K562 (cell line): ENCODE measurements at regions not wholly inside any gene's neighbourhood (a gene's known extent, or its start where the extent isn't known, plus 50 kb on each side); places are given as distances from the start of the nearest gene placed in this dataset.
"Not testable (repeated sequence)": the region's sequence is repeated elsewhere in the genome, so short reads cannot be mapped to it uniquely, and the experiment has no call there.

ENCODE experiments used
- ATAC-seq: fragments of 200-7000 bp; cut with Tn5 transposase; 3 replicates; pipeline ENCODE4 v1.9.1; 2020; ENCODE audit warnings: moderate library complexity
- BruUV-seq: library from RNA; stranded (reverse); fragments of 400-500 nt; replicated peaks from 2 replicates; lab custom pipeline; 2021; lab: Mats Ljungman, UMichigan
- CTCF ChIA-PET: fragments of 300-600 bp; formaldehyde crosslinking; extraction: SDS; loops from one replicate; lab custom pipeline; 2021; ENCODE audit warnings: low intra/inter-chr PET ratio; lab: Yijun Ruan, JAX
- POLR2A ChIA-PET: fragments of 300-600, 350-650 bp; sonication (Branson Sonifier 250); formaldehyde crosslinking; extraction: SDS; loops from one replicate; lab custom pipeline; 2021; ENCODE audit warnings: antibody characterized with exemption, inconsistent platforms; lab: Yijun Ruan, JAX
- DNase-seq, 4 experiments: peaks; one replicate each; pipeline versions ENCODE4 v3.0.0 to v3.0.0-alpha.2; 2011 to 2018; ENCODE audit warnings: low spot score in 3 of 4, mixed read lengths in 3 of 4; ENCODE audit errors: extremely low read depth in 1 of 4
- FAIRE-seq: peaks from 2 replicates; lab custom pipeline; 2011; peaks lifted over from hg19 to GRCh38; lab: Jason Lieb, UNC
- H2AFZ ChIP-seq: 2 replicates; pipeline ENCODE4 v1.6.0; 2011; ENCODE audit warnings: low read depth, low read length, control low read depth, inconsistent platforms
- H3K27ac ChIP-seq: fragments of 200-600 bp; 3 replicates; pipeline ENCODE4 v1.8.0; 2011; ENCODE audit warnings: low read depth, mild to moderate bottlenecking, control low read depth, inconsistent platforms, low read length, moderate library complexity, mixed read lengths; ENCODE audit errors: extremely low read depth
- H3K27me3 ChIP-seq, 2 experiments: fragments of 300-600 bp in 1 of 2; 2 replicates in 1 of 2; 3 replicates in 1 of 2; pipeline versions ENCODE4 v1.6.0 to v1.8.0; 2011; ENCODE audit warnings: inconsistent platforms in 2 of 2, low read length in 2 of 2, mild to moderate bottlenecking in 1 of 2, mixed read lengths in 1 of 2, moderate library complexity in 1 of 2; ENCODE audit not compliant: control insufficient read depth in 2 of 2, insufficient read depth in 2 of 2
- H3K36me3 ChIP-seq: fragments of 300-600 bp; 3 replicates; pipeline ENCODE4 v1.8.0; 2011; ENCODE audit warnings: mild to moderate bottlenecking, low read length, inconsistent platforms; ENCODE audit not compliant: control insufficient read depth, insufficient read depth
- H3K4me1 ChIP-seq, 2 experiments: fragments of 200-600 bp in 1 of 2; replicated peaks in 1 of 2; 2 replicates in 1 of 2; 3 replicates in 1 of 2; pipeline versions ENCODE4 v1.5.1 to v1.8.0; 2011; ENCODE audit warnings: inconsistent platforms in 2 of 2, low read length in 2 of 2, mild to moderate bottlenecking in 1 of 2, mixed read lengths in 1 of 2, moderate library complexity in 1 of 2; ENCODE audit not compliant: control insufficient read depth in 2 of 2, insufficient read depth in 2 of 2
- H3K4me2 ChIP-seq: 2 replicates; pipeline ENCODE4 v1.6.1; 2011; ENCODE audit warnings: low read length, control low read depth, inconsistent platforms, mixed read lengths; ENCODE audit not compliant: insufficient read depth
- H3K4me3 ChIP-seq: fragments of 200-600 bp; sonication (generic), shearing (Covaris generic); 2 replicates; pipeline ENCODE4 v1.5.1; 2016; ENCODE audit warnings: control low read depth, inconsistent platforms
- H3K79me2 ChIP-seq: fragments of 200-600 bp; 3 replicates; pipeline ENCODE4 v1.8.0; 2011; ENCODE audit warnings: low read length, inconsistent platforms; ENCODE audit not compliant: control insufficient read depth, insufficient read depth
- H3K9ac ChIP-seq, 2 experiments: 2 replicates each; pipeline versions ENCODE4 v1.6.0 to v1.6.1; 2011; ENCODE audit warnings: low read depth in 2 of 2, low read length in 2 of 2, control low read depth in 1 of 2, inconsistent platforms in 1 of 2, mild to moderate bottlenecking in 1 of 2, mixed read lengths in 1 of 2; ENCODE audit not compliant: insufficient read depth in 1 of 2
- H3K9me1 ChIP-seq: one replicate; pipeline ENCODE4 v1.6.0; 2011; ENCODE audit warnings: inconsistent platforms, mild to moderate bottlenecking, low read length, moderate library complexity; ENCODE audit not compliant: control insufficient read depth, insufficient read depth
- H3K9me3 ChIP-seq: replicated peaks from 2 replicates; pipeline ENCODE4 v1.5.1; 2011; ENCODE audit warnings: low read depth, low read length, inconsistent platforms; ENCODE audit not compliant: control insufficient read depth, insufficient read depth
- H4K20me1 ChIP-seq: replicated peaks from 2 replicates; pipeline ENCODE4 v1.6.1; 2011; ENCODE audit warnings: low read length, inconsistent platforms, mixed read lengths; ENCODE audit not compliant: control insufficient read depth, insufficient read depth
- ELF2 ChIP-seq: fragments of 250-450 bp; sonication (Bioruptor Pico); IDR thresholded peaks from 2 replicates; pipeline ENCODE4 v1.5.0; 2021; ENCODE audit warnings: mild to moderate bottlenecking
- KLF16 ChIP-seq: IDR thresholded peaks from 2 replicates; pipeline ENCODE4 v1.6.1; 2016; ENCODE audit warnings: antibody characterized with exemption
- WGBS: fragments of 100-300 bp; shearing (Covaris generic); methylation state at CpG from one replicate; pipeline ENCODE4 v1.1.6; 2016; ENCODE audit warnings: low coverage, mixed read lengths; ENCODE audit not compliant: insufficient coverage; ENCODE audit errors: missing lambda C conversion rate; 5-methylcytosine and 5-hydroxymethylcytosine counted together
- in situ Hi-C: fragments of 300-500 bp; cut with MboI; formaldehyde crosslinking; loops from 4 replicates; pipeline ENCODE4 v1.15.0; 2018; ENCODE audit warnings: inconsistent platforms, mixed read lengths
- intact Hi-C: fragments of 100-400 bp; cut with micrococcal nuclease; formaldehyde crosslinking; loops from 2 replicates; pipeline ENCODE4 v1.14.2; 2022
- TF ChIP-seq, protein P1 (sequence below): fragments of 250-450 bp; sonication (Bioruptor Pico); IDR thresholded peaks from 2 replicates; pipeline ENCODE4 v1.8.0; 2022; ENCODE audit warnings: inconsistent platforms

DNA sequence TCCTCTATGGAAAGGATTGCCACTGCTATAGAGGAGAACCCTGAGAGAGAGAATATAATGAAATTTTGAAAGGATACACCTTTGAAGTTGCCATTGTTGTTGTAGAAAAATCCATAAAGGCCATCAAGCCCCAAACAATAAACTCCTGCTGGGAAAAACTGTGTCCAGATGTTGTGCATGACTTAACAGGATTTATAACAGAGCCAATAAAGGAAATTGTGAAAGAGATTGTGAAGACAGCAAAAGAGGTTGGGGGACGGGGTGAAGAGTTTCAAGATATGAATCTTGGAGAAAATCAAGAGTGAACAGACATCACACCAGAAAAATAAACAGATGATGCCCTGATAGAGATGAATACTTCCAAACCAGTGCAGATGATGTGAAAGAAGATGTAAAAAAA, 396.4 kb downstream of the BCKDHB start (continued):
- TF ChIP-seq, protein P1, sequence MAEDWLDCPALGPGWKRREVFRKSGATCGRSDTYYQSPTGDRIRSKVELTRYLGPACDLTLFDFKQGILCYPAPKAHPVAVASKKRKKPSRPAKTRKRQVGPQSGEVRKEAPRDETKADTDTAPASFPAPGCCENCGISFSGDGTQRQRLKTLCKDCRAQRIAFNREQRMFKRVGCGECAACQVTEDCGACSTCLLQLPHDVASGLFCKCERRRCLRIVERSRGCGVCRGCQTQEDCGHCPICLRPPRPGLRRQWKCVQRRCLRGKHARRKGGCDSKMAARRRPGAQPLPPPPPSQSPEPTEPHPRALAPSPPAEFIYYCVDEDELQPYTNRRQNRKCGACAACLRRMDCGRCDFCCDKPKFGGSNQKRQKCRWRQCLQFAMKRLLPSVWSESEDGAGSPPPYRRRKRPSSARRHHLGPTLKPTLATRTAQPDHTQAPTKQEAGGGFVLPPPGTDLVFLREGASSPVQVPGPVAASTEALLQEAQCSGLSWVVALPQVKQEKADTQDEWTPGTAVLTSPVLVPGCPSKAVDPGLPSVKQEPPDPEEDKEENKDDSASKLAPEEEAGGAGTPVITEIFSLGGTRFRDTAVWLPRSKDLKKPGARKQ = no peak

GRCh38 chr6:80501636-80502035, 395.2 kb downstream of the BCKDHB start:
- H3K9ac ChIP-seq = no peak overlapping the region
- H3K4me2 ChIP-seq = no peak overlapping the region
- H3K9me1 ChIP-seq = no peaks in the 10 kb centered on the region
- H2AFZ ChIP-seq = no peak overlapping the region
- BruUV-seq = no TSS peak
- ChIA-PET CTCF (no interaction called here), POLR2A (no interaction called here)
- H3K4me1 ChIP-seq = no peaks in the 10 kb centered on the region
- no peaks in the 10 kb centered on the region for H3K27me3 ChIP-seq
- H4K20me1 ChIP-seq = no peaks in the 10 kb centered on the region
- WGBS = 2% methylated on average over 4 of the region's 4 CpGs
- intact Hi-C loops = no loop called here
- no peaks in the 10 kb centered on the region for H3K79me2 ChIP-seq
- TF ChIP-seq KLF16 (no peak), ELF2 (no peak)
- H3K4me3 ChIP-seq = no peak overlapping the region
- no peaks in the 10 kb centered on the region for H3K36me3 ChIP-seq
- no peaks in the 10 kb centered on the region for H3K9me3 ChIP-seq
- no peak for FAIRE-seq
- no peak for ATAC-seq
- DNase-seq = no peak
- H3K27ac ChIP-seq = no peak overlapping the region
- in situ Hi-C loops = no loop called here

GRCh38 chr6:80497696-80498486, 391.4 kb downstream of the BCKDHB start:
- H3K79me2 ChIP-seq, H3K27me3 ChIP-seq, BruUV-seq, intact Hi-C loops, H3K9me1 ChIP-seq, H3K4me1 ChIP-seq, DNase-seq, H3K4me3 ChIP-seq, POLR2A ChIA-PET, CTCF ChIA-PET, H3K4me2 ChIP-seq, H3K36me3 ChIP-seq, ATAC-seq, H3K9ac ChIP-seq, FAIRE-seq, H3K27ac ChIP-seq, in situ Hi-C loops, H2AFZ ChIP-seq, H3K9me3 ChIP-seq, H4K20me1 ChIP-seq: not testable (repeated sequence)
- 0% methylated on average over 18 of the region's 18 CpGs for WGBS
